Activated CD8-positive, alpha-beta T cell treated with anti-CD3 and anti-CD28 coated beads for 36 hours (primary cell): ENCODE measurements at regions not wholly inside any gene's neighbourhood (a gene's known extent, or its start where the extent isn't known, plus 50 kb on each side); places are given as distances from the start of the nearest gene placed in this dataset.

Source experiments
- ATAC-seq: fragments of 200-7000 bp; cut with Tn5 transposase; one replicate; pipeline ENCODE4 v1.10.0; 2021; ENCODE audit warnings: mild to moderate bottlenecking, moderate library complexity
- CTCF ChIA-PET: fragments of 350-600 bp; sonication (Branson Sonifier 250); formaldehyde crosslinking; loops from one replicate; lab custom pipeline; 2021; ENCODE audit warnings: antibody characterized with exemption; lab: Charles Lee
- POLR2A ChIA-PET: fragments of 350-600 bp; sonication (Branson Sonifier 250); formaldehyde crosslinking; loops from one replicate; lab custom pipeline; 2021; ENCODE audit warnings: antibody characterized with exemption; lab: Charles Lee
- DNase-seq: peaks from one replicate; pipeline ENCODE4 v3.0.0-alpha.2; 2020
- H3K27ac Mint-ChIP-seq: one replicate; pipeline ENCODE4 v1.8.0; 2021; ENCODE audit warnings: mild to moderate bottlenecking, mixed read lengths
- H3K27me3 Mint-ChIP-seq: one replicate; pipeline ENCODE4 v1.8.0; 2021; ENCODE audit warnings: mixed read lengths
- H3K36me3 Mint-ChIP-seq: one replicate; pipeline ENCODE4 v1.8.0; 2021; ENCODE audit warnings: low read depth, mixed read lengths
- H3K4me1 Mint-ChIP-seq: one replicate; pipeline ENCODE4 v1.8.0; 2021; ENCODE audit warnings: low read depth, mixed read lengths
- H3K4me3 Mint-ChIP-seq: one replicate; pipeline ENCODE4 v1.8.0; 2021; ENCODE audit warnings: mild to moderate bottlenecking, moderate library complexity, mixed read lengths
- H3K9me3 Mint-ChIP-seq: one replicate; pipeline ENCODE4 v1.8.0; 2021; ENCODE audit warnings: mixed read lengths
- intact Hi-C: fragments of 100-400 bp; cut with micrococcal nuclease; formaldehyde crosslinking; loops from one replicate; pipeline ENCODE4 v1.10.0; 2022
- TF ChIP-seq, protein P1 (sequence below): fragments of 200-600 bp; IDR thresholded peaks from one replicate; pipeline ENCODE4 v1.8.0; 2022; ENCODE audit warnings: antibody characterized with exemption, mild to moderate bottlenecking

DNA sequence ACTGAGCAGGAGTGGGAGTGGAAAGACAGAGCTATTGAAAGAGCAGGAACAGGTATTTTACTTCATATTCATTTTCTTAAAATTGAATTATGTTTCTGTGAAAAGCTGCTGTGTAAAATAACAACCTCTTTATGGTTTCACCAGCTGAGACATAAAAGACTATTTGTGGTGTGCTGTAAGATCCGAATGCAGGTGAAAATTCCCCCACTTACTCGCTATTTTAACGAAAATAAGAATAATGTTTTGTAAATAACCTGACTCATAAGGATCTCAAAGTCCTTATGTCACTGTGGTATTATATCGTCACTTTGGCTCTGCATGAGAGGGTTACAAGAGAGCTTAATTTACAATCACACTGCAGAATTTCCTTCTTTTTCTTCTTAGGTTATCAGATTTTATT is 65.3 kb upstream of the NFIB start:
- Mint-ChIP-seq H3K36me3 (no peaks in the 10 kb centered on the region), H3K4me1 (no peaks in the 10 kb centered on the region), H3K9me3 (no peaks in the 10 kb centered on the region), H3K27ac (no peak overlapping the region), H3K4me3 (no peak overlapping the region), H3K27me3 (no peaks in the 10 kb centered on the region)
- ATAC-seq: no peak
- TF ChIP-seq, protein P1, sequence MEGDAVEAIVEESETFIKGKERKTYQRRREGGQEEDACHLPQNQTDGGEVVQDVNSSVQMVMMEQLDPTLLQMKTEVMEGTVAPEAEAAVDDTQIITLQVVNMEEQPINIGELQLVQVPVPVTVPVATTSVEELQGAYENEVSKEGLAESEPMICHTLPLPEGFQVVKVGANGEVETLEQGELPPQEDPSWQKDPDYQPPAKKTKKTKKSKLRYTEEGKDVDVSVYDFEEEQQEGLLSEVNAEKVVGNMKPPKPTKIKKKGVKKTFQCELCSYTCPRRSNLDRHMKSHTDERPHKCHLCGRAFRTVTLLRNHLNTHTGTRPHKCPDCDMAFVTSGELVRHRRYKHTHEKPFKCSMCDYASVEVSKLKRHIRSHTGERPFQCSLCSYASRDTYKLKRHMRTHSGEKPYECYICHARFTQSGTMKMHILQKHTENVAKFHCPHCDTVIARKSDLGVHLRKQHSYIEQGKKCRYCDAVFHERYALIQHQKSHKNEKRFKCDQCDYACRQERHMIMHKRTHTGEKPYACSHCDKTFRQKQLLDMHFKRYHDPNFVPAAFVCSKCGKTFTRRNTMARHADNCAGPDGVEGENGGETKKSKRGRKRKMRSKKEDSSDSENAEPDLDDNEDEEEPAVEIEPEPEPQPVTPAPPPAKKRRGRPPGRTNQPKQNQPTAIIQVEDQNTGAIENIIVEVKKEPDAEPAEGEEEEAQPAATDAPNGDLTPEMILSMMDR: no peak
- ChIA-PET CTCF (interaction anchor here (1.1 kb wide), 1 partner anchor 25 kb away, joined by 3 read pairs; no protein-coding TSS in a partner anchor), POLR2A (no interaction called here)
- no peak for DNase-seq
- intact Hi-C loops: no loop called here

DNA sequence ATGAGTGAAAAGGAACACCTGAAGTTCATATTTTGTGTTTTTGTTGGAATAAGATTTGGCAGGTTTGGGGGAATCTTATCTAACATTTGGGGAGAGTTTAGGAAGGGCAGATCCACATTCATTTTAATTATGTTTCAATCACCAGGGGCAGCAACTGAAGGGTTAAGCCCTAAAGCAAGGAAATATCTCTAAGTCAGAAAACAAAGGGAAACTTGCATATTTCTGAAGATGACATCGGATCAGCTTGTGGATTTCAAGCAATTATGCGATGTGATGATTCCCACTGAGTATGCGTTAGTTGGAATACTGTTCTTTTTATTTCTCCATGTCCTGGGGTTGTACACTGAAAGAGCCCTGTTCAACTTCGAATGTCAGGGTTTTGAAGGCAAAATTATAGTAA is 59.8 kb upstream of the NFIB start:
- no peaks in the 10 kb centered on the region for H3K36me3 Mint-ChIP-seq
- no peaks in the 10 kb centered on the region for H3K4me1 Mint-ChIP-seq
- POLR2A ChIA-PET: no interaction called here
- H3K9me3 Mint-ChIP-seq: no peaks in the 10 kb centered on the region
- intact Hi-C loops: no loop called here
- no peak for DNase-seq
- TF ChIP-seq, protein P1: no peak
- H3K27ac Mint-ChIP-seq: no peak overlapping the region
- CTCF ChIA-PET: no interaction called here
- H3K4me3 Mint-ChIP-seq: no peak overlapping the region
- peaks cover 2% of the 10 kb centered on the region for H3K27me3 Mint-ChIP-seq
- no peak for ATAC-seq

DNA sequence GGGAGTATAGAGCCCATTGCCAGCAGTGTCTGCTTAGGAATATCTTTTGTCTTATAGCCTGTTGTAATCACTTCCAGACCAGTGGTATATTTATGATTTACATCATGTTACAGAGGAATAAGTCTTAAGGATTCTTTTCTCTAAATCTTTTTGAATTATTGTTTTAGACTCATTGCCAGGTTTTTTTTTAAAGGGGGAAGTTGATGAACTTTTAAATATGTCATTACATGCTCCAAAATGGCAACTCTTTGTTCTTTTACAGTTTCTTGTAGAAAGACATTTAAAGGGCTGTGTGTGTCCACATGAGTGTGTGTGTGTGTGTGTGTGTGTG is 59.4 kb upstream of the NFIB start:
- CTCF ChIA-PET: no interaction called here
- no peaks in the 10 kb centered on the region for H3K9me3 Mint-ChIP-seq
- H3K36me3 Mint-ChIP-seq: no peaks in the 10 kb centered on the region
- POLR2A ChIA-PET: no interaction called here
- intact Hi-C loops: no loop called here
- H3K4me1 Mint-ChIP-seq: no peaks in the 10 kb centered on the region
- TF ChIP-seq, protein P1: no peak
- no peak overlapping the region for H3K27ac Mint-ChIP-seq
- ATAC-seq: no peak
- H3K4me3 Mint-ChIP-seq: no peak overlapping the region
- peaks cover 2% of the 10 kb centered on the region for H3K27me3 Mint-ChIP-seq
- no peak for DNase-seq

DNA sequence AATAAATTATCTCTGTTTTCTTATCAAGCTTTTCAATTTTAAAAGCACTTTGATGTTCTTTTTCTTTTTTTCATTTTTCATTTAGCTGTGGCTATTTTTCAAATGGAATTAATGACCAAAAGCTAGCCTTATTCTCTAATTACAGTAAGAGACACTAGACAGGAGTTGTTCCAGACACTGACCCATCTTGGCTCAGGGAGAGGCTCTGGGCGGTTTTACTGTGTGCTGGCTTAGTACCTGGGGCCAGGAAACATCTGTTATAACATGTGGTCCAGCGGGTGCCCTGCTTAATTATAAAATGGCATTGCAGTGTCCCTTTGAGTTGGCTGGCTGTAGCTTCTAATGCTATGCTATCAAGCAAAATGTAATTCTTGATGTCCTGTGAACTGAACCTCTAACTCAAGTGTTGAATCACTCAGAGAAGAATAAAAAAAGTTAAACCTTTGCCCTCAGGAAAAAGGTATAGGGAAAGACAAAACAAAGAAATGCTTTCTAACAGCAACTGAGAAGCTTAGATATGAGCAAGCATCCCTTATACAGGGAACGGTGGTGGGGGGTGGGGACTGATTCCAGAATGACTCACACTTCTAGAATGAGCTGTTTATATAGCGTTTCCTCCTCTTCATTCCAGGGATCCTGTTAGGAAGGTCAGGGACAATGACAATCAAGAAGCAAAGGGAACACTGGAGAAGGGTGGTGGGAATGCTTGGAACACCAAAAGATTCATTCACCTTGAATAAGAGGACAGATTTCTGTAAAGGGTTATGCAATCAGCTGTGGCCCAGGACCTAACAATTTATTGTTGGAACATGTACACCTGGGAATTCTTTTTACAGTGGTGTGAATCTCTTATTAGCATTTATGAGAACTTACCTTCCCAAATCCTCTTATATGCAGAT is 58.7 kb upstream of the NFIB start:
- CTCF ChIA-PET: no interaction called here
- peaks cover 2% of the 10 kb centered on the region for H3K9me3 Mint-ChIP-seq
- H3K27me3 Mint-ChIP-seq: peaks cover 2% of the 10 kb centered on the region
- H3K36me3 Mint-ChIP-seq: no peaks in the 10 kb centered on the region
- ATAC-seq (no peak), DNase-seq (no peak)
- POLR2A ChIA-PET: no interaction called here
- H3K27ac Mint-ChIP-seq: no peak overlapping the region
- intact Hi-C loops: no loop called here
- no peak overlapping the region for H3K4me3 Mint-ChIP-seq
- no peaks in the 10 kb centered on the region for H3K4me1 Mint-ChIP-seq
- TF ChIP-seq, protein P1: no peak

DNA sequence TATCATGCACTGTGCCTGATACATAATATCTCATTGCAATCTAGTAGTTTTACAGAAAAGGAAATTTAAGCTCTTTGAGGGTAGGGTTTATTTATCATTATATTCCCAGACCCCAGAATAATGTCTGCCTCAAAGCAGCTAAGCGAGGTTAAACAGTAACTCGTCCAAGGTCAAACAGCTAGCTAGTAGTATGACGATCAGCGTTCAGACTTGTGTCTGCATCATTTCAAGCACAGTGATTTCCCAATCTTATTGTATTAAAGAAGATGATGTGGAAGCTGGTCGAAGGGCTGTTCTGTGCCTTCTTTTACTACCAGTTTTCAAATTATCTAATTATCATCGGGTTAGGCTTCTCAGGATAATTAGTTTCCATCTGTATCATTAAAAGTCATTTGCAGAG is 55.1 kb upstream of the NFIB start:
- Mint-ChIP-seq H3K27ac (no peak overlapping the region), H3K9me3 (peaks cover 5% of the 10 kb centered on the region), H3K36me3 (no peaks in the 10 kb centered on the region), H3K4me3 (no peak overlapping the region), H3K4me1 (no peaks in the 10 kb centered on the region), H3K27me3 (peaks cover 6% of the 10 kb centered on the region)
- DNase-seq (no peak), ATAC-seq (no peak)
- TF ChIP-seq, protein P1: no peak
- intact Hi-C loops: no loop called here
- ChIA-PET POLR2A (no interaction called here), CTCF (no interaction called here)
